ENCODE measurements at regions not wholly inside any gene's neighbourhood (a gene's known extent, or its start where the extent isn't known, plus 50 kb on each side); places are given as distances from the start of the nearest gene placed in this dataset.

DNA sequence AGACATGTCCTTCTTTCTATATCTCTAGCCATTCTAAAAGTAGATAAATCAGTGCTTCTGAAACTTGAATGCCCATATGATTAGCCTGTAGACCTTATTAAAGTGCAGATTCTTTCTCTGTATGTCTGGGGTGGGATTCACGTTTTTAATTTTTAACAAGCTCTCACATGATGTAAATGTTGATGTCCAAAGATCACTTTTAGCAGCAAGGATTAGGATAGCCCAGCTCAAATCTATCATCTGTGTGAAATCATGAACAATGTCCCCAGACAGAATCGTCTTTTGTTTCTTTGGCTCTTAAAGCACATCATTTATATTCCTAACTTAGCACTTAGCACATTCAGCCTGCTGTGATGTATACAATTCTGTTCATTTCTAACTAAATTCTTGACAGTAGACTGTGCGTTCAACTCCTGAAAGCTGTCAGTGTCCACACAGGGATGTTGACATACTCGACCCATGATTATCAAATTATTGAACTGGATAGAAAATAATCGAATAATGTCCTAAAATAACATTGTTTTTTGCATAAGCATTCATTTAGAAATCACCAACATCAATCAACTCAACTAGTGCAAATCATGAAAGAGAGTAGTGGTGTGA lies 102.1 kb upstream of the MLIP start:
- DNase-seq (ENCODE audit: low read depth in 2 of 2) = no peak

DNA sequence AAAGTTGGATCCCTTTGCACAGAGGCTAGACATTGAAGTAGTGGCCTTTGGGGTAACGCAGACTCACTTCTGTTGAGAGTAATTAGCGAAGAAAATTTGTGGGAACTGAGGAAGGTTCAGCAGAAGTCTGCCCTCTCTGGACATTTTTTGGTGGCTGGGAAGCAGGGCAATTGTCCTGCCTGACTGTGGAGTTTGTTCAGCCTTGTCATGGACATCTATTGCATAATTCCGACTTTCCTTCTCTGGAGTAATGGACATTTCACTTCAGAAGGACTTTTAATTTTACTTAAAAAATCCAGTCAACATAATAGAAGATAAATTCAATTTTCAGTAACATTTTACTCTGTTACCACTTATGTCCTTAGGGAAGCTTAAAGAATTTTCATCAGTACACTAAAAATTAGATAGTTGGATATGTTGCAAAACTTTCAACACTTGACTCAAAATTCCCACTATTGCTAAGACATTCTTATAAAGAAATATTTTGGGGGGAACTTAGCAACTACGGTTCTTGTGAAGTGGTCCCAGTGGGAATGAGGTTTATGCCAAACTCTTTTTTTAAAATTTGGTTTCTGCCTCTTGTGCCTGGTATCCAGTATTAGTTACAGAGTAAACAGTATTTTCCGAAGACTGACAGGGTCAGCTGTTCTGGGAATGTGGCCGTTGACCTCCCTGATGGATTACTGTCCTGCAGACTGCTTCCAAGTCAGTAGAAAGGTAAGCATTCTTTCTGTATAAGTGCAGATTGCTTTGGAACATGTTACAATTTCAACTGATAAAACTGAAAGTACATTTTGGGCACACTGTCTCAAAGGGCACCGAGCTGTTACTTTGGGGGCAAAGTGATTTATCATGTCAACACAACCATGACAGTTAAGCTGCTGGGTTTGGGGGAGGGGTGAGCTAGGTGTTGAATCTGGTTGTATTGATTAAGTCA lies 100.6 kb upstream of the MLIP start:
- DNase-seq (ENCODE audit: low read depth in 2 of 2) = peak in 1 of 2 donors; percentile 52

DNA sequence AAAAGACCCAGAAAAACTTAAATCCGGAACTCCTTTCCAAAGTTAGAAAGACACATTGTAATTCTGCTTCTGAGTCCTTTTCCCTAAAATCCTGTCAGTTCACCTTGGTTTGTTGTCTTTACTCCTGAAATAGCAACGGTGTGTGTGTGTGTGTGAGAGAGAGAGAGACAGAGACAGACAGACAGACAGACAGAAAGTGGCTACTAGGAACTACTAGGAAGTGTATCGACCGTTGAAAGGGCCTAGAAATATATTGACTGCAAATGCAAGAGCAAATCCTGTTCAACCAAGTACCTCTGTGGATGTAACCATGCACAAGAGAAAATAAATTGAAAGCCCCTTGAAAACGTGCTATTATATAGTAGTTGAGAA lies 100.0 kb upstream of the MLIP start:
- no peak for DNase-seq (ENCODE audit: low read depth in 2 of 2)

DNA sequence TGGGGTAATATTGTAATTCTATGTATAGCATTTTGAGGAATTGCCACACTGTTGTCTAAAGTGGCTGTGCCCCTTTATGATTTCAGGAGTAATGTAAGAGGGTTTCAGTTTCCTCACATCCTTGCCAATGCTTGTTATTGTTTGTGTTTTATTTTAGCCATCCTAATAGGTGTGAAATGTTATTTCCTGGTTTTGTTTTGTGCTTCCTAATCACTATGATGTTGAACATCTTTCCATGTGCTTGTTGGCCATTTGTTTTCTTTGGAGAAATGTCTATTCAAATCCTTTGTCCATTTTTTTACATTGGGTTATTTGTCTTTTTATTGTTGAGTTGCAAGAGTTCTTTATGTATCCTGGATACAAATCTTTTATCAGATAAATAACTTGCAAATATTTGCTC lies 97.3 kb upstream of the MLIP start:
- peak in 1 of 2 donors; percentile 63 for DNase-seq (ENCODE audit: low read depth in 2 of 2)

DNA sequence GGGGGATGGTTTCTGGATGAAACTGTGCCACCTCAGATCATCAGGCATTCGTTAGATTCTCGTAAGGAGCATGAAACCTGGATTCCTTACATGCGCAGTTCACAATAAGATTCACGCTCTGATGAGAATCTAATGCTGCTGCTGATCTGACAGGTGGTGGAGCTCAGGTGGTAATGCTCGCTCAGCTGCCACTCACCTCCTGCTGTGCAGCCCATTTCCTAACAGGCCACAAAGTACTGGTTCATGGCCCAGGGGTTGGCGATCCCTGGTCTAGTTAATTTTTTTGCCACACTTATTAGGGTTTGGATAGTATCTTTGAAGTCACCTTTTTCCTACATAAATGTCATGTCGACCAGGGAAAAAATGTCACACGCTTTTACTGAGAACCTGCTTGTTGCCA lies 96.8 kb upstream of the MLIP start:
- no peak for DNase-seq (ENCODE audit: low read depth in 2 of 2)

DNA sequence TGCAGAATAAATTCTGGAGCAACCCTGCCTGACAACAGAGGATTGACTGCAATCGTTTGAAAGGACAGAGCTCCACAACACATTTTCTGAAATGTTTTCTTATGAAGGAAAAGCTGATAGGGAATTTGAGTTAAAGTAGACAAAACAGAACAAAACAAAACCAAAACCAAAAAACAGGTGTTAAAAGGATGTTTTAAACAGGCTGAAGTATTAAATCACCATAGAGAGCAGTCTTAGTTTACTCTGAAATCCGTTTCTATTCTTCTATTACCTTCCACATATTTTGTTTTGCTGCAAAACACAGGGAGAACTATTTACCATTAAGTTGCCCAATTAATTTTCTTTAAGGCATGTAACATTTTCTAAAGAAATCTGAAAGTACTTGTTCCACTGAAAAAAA lies 93.4 kb upstream of the MLIP start:
- DNase-seq (ENCODE audit: low read depth in 2 of 2) = no peak

DNA sequence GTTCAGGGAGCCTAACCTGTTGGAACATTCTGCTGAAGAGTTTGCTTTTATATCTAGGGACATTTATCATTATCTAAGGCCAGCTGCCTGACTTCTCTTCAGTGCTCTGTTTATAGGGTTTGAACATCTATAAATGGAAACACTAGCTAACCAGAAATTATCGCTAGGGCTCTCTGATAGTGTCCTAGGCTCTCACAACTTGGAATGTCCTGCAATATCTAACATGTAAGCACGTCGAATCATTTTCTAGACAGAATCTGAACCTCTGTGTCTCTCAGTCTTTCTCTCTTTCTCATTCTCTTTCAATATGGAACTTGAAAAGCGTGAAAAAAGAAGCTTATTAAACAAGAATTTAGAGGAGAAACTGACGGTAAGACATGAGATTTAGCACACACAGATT lies 92.5 kb upstream of the MLIP start:
- no peak for DNase-seq (ENCODE audit: low read depth in 2 of 2)

DNA sequence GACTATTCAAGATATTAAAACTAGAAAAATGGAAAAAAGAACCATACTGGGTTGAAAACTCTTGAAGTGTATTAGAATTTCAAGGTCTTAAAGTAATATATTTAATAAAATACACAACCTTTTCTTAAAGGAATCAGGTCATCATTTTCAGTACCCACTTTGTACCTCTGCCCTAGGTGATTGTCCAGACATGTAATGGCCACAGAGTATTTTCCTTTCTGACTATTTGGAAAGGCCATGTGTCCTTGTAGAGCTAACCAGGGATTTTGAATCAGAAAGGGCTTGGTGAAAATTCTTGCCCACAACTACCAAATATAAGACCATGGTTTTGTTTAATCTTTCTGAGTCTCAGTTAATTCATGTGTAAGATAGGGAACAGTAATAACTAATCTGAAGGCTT lies 91.4 kb upstream of the MLIP start:
- DNase-seq (ENCODE audit: low read depth in 2 of 2) = no peak

DNA sequence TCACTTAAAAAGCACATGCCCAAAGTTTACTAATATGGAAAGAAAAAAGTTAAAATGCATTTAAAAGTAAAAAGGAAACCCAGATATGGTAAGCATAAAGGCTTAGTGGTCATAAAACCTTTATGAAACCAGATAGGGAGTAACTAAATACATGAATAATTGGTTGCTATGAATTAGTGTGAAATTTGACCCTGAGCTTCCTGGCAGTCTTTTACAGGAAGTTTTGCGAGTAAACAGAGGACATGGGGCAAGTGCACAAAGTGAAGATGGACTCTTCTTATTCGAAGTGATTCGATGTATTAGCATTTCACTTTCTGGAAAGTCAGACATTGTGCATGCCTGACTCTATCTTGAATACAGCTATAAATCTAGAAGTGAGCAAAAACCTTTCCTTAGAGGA lies 90.9 kb upstream of the MLIP start:
- peak in 1 of 2 donors; percentile 49 for DNase-seq (ENCODE audit: low read depth in 2 of 2)

DNA sequence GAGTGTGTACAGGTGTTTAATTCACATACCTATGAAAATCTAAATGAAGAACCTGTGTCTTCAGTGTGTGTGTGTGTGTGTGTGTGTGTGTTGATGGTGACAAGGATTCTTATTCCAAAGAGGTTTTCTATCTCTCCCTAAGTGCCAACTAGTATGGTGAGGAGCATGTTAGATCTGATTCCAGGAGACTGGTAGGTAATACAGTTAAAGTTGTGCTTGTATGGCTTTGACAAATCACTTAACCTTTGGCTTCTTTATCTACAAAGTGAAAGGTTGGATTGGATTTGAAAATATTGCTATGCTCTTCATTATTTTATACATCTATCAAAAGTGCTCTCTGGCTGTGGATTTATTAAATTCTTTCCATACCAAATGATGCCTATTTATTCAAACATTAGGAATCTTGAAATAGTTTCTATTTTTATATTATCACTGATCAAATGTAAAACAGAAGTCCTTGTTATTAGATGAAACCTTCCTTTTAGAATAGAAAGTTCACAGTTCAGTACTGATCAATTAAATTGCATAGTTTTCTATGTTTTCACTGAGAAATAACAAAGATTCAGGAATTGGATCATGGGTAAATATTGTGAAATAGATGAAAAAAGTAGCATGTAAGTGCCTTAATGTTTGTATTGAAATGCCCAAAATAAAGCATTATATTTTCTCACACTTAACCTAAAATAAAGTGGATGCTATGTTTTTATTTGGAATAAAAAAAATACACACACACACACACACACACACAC lies 84.4 kb upstream of the MLIP start:
- DNase-seq (ENCODE audit: low read depth in 2 of 2) = no peak

DNA sequence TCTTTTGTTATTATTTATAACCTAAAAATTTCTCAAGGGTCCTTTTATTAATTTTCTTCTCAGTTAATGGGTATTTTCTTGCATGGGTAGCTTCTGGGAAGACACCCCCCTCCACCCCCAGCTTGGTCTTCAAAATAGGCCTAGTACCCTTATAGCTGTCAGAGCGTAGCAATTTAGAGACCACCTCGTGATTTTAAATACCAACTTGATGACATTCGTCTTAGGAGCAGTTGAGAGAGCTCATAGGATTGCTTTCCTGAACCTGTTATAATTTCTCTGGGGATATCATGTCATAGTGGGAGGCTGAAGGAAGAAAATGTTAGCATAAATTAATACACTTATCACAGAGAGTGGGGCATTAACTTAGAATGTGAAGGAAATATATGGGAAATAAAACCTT lies 83.1 kb upstream of the MLIP start:
- DNase-seq (ENCODE audit: low read depth in 2 of 2) = no peak

DNA sequence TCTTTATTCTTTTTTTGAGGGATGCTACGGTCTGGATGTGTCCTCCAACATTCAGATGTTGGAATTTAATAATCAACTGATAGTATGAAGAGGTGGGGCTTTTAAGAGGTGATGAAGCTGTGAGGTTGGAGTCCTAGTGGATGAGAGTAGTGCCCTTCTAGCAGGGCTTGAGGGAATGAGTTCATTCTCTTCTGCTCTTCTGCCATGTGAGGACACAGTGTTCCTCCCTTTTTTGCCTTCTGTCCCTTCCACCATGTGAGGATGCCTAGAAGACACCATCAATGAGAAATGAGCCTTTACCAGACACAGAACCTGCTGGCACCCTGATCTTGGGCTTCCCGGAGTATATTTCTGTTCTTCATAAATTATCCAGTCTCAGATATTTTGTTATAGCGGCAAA lies 82.1 kb upstream of the MLIP start:
- DNase-seq (ENCODE audit: low read depth in 2 of 2) = no peak

DNA sequence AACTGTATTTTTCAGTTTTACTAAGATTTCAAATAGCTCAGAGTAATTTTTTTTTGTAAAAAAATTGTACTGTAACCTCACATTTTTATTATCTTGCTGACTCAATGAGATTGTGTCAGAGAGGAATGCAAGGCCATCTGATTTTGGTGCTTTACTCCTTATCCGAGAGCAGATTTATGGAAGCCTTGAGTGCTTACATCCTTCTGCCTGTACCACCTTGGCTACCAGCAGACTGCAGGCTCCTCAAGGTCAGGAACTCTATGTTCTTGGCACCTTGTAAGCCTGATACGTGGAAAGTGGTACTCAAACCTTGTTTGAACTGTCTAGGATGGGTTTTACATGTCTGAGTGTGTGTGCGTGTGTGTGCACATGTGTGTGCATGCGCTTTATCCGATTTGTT lies 80.1 kb upstream of the MLIP start:
- no peak for DNase-seq (ENCODE audit: low read depth in 2 of 2)

DNA sequence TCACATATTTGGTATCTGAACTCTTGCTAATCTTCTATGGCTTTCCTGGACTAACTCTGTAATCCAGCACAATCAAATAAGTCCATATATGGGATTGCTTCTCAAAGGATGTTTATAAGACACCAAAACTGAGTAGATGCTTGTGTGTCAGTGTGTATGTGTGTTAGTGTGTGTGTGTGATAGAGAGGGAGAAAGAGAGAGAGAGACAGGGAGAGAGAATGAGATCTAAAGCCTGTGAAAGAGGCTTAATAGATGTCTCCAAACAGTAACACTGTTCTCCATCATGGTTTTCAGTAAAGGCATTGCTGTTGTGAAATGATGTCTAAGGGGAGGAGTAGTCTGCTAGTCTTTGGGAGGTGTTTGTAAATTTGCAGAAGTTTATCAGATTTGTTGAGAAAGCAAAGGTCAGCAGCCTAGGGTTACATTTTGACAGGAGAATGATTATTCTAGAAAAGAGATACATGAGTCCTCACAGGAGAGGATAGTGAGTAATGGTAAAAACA lies 73.9 kb upstream of the MLIP start:
- DNase-seq (ENCODE audit: low read depth in 2 of 2) = no peak

DNA sequence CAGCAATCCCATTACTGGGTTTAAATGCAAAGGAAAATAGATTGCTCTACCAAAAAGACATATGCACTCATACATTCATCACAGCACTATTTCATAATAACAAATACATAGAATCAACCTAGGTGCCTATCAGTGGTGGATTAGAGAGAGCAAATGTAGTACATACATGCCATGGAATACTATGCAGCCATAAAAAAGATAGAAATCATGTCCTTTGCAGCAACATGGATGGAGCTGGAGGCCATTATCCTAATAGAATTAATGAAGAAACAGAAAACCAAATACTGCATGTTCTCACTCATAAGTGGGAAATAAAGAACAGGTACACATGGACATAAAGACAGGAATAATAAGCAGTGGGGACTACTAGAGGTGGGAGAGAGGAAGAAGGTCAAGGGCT lies 70.7 kb upstream of the MLIP start:
- no peak for DNase-seq (ENCODE audit: low read depth in 2 of 2)

DNA sequence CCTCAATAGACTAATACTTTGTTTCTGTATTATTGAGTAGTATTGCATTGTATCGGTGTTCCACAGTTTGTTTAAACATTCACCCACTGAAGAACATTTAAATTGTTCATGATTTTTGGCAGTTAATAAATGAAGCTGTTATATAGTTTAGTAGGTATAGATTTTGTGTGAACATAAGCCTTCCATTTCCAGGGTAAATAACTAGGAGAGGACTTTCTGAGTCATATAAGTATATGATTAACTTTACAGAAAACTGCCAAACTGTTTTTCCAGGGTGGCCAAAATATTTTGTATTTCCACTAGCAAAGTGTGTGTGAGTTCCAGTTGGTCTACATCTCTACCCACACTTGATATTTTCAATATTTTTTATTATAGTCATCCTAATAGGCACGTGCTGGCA lies 70.0 kb upstream of the MLIP start:
- DNase-seq (ENCODE audit: low read depth in 2 of 2) = no peak

DNA sequence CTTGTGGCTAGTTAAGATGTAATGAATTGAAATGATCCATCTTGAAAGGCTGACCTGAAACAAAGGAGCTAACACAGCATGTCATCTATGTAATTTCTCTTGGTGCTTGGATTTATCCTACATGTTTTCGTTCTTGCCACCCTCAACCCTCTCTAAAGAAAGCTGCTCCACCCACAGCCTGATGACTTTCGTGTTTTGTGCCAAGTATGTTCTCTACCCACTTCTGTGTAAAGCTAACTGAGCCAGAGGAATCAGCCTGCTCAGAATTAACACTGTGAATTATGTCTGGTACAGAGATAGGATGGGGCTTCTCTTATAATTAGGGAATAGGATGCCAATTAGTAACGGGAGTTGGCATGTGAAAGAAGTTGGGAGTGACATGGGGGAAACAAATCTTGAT lies 67.9 kb upstream of the MLIP start:
- no peak for DNase-seq (ENCODE audit: low read depth in 2 of 2)

DNA sequence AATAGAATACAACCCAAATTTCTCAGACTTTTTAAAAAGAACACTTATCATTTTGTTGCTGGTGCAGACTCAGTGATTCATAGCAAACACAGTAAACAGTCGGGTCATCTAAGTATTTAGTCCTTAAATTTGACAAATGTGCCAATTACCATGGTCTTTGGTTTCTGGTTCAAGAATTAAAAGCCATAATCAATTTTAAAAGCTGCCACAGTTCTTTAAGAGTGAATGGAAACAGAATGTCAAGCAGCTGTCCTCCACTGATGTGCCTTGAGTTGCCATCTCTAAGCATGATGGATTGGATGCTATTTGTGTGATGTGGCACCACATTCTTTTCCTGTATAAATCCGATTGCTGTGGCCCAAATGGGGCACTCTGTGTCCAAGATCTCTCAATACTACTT lies 67.2 kb upstream of the MLIP start:
- no peak for DNase-seq (ENCODE audit: low read depth in 2 of 2)

DNA sequence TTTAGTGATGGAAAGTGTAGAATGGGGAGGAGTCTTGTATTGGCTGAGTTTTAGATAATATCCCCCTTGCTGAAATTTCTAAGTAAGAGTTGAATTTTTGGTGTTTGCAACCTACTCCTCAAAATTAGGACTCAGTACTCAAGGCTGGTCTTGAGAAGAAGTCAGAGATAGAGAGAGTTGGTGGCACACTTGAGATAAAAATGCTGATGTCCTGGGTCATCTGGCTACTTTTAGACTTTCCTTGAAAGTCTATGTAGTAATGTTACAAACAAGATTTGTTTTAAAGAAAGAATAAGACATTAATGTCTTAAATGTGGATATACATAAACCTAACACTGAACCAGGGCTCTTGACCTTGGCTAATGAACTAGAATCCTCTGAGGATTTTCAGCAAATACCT lies 62.5 kb upstream of the MLIP start:
- no peak for DNase-seq (ENCODE audit: low read depth in 2 of 2)

DNA sequence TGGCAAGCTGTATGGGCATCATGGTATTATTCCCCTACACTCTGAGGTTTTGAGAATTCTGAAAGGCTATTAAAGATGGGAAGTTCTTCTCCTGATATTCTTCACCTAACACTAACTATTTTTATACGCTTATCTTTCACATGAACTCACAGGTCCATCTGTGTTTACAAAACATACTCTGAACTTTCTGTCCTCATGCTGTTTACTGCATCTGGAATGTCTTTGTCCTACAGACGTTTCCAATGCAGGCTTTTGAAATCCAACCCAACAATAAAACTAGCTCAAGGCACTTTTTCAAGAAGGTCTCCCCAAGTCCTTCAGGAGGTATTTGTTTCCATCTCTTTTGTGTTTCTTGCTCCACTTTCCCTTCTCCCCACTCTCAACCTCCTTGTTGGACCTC lies 60.5 kb upstream of the MLIP start:
- no peak for DNase-seq (ENCODE audit: low read depth in 2 of 2)

DNA sequence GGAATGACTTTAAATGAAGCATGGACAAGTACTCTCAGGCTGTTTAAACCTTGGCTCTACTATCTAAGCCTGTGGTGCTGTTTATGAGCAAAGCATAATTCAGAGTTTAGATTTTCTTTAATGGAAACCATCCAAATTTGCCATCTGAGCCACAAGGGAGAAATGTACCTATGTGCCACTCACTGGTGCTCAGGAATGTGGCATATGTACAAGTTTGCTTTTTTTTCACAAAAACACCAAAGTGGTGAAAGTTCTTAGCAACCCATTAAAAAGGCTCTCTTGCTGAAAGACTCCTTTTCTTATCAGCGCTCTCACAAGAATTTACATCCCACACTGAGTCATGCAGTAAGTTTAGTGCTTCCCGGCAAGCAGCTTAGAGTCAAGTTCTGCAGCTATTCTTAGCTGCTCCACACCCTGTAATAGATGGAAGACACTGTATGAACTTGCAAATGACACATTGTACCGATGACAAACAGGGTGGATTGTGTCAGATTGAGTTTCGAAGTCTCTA lies 57.3 kb upstream of the MLIP start:
- peak in 1 of 2 donors; percentile 47 for DNase-seq (ENCODE audit: low read depth in 2 of 2)

DNA sequence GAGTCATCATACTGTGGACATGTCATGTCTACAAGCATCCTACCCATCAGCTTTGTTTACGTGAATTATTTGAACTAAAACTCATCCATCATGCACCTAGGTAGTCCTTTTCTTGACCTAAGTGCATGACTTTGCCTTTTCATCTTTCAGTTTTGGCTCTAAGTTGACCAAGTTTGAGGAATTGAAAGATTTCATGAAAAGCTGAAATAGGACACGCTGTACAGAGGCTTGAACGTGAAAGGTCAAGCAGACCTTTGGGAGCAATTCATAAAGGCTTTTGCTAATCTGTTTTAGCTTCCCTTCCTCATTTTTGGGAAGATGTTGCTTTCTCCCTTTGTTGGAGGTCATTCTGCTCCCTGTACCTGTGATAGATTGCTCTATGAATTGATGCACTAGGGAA lies 55.1 kb upstream of the MLIP start:
- no peak for DNase-seq (ENCODE audit: low read depth in 2 of 2)

Data from lung microvascular endothelial cell (primary cell).